COLO829 (cell line): ENCODE measurements at regions not wholly inside any gene's neighbourhood (a gene's known extent, or its start where the extent isn't known, plus 50 kb on each side); places are given as distances from the start of the nearest gene placed in this dataset.

Source experiments
- DNase-seq: peaks from one replicate; pipeline ENCODE4 v3.0.0; 2012; ENCODE audit warnings: low spot score

DNA sequence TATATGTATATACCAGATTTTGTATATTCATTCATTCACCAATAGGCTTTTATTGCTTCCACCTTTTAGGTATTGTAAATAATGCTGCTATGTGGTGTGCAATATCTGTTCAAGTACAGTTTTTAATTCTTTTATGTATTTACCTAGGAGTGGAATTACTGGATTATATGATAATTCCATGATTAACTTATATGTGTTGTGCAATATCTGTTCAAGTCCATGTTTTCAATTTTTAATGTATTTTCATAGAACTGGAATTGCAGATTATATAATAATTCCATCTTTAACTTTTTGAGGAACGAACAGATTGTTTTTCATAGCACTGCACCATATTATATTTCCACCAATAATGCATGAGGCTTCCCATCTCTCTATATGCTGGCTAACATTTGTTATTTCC lies 50.6 kb upstream of the L3MBTL4 start:
- DNase-seq = no peak

DNA sequence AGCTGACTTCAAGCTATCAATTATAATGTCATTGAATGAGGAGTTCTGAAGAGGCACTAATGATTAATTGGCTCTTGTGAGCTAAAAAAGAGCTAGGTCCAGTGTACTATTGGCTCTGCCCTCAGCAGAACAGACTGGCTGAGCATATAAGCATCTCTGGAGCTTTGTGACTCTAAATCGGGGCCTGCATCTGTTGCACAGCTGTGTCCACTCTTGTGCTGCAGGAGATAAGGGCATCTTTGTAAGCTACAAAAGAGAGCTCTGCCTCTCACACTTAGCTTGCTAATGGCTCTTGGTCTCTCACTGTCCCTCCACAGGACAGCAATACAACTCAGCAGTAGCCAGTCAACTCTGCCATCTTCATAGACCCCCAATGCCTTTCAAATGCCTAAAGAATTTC lies 61.5 kb upstream of the L3MBTL4 start:
- DNase-seq = no peak

GRCh38 chr18:6476880-6477279 lies 62.2 kb upstream of the L3MBTL4 start:
- no peak for DNase-seq

GRCh38 chr18:6478121-6478520 lies 63.4 kb upstream of the L3MBTL4 start:
- DNase-seq = no peak

DNA sequence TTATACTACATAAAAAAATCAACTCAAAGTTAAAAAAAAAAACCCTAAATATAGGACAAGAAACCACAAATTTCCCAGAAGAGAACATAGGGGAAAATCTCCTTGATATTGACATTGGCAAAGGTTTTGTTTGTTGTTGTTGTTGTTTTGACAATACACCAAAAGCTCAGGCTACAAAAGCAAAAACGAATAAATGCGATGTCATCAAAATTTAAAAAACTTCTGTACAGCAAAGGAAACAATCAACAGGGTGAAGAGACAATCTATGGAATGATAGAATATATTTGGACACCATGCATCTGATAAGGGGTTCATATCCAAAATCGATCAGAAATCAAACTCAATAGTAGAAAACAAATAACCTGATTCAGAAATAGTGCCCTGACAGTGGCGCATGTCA lies 65.0 kb upstream of the L3MBTL4 start:
- DNase-seq = no peak

DNA sequence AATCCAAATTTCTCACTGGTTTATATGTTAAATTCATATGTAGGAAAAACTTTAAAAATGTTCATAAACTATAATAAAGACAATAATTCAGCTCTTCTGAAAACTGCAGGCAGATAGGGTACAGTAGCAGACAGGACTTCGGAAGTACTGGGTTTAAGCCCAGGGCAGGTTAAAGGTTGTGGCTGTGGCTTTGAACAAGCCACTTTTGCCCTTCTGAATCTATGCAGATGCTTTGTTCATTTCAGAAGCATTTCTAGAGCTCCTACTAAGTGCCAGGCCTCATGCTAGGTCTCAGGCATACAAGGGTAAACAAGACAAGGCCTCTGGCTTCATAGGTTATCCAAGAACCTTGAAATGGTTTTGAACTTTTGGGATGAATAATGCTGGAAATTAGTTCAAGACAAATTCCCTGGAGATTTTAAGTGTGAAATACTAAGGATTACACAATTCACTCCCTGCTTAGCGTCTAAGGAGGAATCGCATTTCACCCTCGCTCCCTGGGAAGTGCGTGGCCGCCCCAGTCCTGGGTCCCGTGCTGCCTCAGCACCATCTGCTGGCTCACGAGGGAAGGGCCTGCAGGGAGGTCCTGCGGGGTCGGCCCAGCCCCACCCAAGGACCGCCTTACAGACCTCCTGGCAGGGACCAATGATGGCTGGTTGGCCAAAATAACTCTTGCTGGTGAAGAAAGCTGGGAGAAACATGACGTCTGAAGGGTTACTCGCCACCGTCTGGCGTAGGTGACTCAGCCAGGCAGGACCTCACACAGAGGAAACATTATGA lies 67.7 kb upstream of the L3MBTL4 start:
- peak; percentile 35 for DNase-seq

DNA sequence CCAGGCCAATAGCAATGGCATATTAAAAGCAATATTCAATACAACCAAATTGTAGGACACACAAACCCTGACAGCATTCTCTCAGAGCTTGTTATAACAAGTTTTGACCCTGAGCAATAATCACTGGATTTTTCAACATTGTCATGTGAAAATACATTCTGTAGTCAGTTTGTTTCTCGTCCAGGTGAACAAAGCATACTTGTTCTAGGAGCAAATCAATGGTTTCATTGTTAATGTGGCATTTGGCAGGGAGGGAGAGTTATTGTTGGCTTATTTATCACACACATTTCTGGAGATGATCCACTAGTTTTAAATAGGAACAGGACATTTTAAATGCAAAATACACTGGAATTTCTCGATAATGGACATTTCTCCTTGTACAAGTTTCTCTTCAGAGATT lies 69.9 kb upstream of the L3MBTL4 start:
- DNase-seq = peak; percentile 23

DNA sequence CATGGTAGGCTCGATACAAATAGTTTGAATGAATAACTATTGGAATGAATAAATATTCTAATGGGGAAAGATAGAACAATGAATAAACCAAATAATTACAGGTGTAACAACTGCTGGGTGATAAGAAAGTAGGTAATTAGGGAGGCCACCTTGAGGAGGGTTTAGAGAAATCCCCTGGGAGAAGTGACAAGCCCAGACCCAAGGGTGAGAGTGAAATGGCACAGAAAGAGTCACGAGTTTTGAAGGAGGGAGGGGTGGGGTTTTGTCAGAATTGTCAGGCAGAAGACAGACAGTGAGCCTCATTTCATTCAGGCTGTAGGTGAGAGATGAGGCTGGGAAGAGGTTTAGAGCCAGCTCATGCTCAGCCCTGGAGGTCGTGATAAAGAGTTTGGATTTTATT lies 71.6 kb upstream of the L3MBTL4 start:
- DNase-seq = no peak

DNA sequence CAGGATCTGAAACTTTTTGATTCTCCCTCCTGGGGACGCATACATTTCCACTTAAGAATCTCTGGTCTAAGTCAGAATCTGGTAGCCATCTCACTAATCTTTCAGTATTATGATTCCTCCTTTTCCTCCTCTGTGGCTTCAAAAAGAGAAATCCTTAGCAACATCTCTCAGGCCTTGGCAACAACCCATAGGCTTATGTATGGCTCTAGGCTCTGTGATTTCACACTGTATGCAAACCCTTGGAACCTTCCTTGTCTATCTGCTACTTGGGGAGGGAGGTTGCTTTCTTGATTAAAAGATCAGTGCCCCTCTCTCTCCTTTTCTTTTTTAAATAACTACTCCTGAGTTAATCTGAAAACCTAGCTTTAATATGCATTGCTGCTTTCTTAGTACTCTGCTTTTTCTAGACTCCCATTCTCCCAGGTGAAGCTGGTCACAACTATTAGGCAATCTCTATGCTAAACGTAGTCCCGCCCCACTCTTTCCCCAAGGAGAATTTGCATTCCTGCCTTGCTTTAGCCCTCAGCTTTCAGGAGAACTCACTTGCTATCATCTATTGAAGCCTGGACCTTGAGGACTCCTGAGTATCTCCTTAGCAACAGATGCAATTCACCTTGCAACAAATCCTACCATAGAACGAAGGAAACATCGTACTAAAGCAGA lies 72.2 kb upstream of the L3MBTL4 start:
- DNase-seq = no peak

GRCh38 chr18:6487968-6488367 lies 73.3 kb upstream of the L3MBTL4 start:
- no peak for DNase-seq

- no peak for DNase-seq
Observed at GRCh38 chr18:6488956-6489355, 74.2 kb upstream of the L3MBTL4 start.

DNA sequence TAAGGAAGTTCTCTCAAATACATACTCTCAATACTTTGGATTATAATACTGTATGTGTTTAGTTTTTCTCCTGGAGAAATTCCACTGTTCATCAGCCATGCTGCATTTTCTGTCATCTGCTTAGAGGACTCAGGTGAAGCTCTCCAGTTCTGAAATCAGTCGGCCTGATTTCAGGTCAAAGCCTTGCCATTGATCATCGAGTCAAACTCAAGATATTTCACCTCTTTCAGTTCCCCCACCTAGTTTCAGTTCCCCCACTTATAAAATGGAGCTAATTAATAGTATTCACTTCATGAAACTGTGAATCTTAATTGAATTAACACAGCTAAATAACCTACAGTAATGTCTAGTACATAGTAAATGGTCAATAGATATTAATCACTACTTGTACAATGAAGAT lies 75.3 kb upstream of the L3MBTL4 start:
- no peak for DNase-seq

DNA sequence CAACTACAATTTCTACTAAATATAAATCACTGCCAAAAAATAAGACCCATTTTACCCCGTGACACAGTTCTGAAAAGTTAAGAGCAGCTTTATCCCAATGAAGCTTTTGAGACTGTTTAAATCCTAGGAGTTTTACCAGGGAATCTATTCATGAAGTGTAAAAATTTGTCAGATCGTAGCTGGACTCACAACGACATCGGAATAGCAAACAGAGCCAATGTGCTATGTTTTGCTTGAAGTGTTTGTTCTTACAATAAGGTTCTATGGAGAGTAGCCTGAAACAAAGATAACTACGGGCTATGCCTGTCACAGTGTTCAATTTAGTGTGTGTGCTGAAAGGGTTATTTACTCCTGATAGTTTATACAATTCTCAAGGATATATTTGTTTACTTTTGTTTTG lies 78.5 kb upstream of the L3MBTL4 start:
- DNase-seq = no peak

- no peak for DNase-seq
Observed at GRCh38 chr18:6495536-6495935, 80.8 kb upstream of the L3MBTL4 start.

DNA sequence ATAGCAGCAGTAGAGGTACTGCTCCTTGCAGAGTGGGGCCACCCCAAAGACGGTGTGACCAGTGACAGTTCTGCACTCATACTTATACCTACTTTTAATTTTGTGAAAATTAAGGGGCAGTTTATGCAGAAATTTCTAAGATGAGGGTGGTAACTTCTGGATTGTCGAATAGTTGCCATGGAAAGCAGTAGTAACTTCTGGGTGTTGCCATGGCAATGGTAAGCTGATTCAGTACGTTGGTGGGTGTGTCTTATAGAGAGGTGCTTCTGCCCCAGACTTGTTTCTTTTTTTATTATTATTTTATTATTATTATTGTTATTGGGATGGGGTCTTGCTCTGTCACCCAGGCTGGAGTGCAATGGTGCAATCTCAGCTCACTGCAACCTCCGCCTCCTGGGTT lies 82.8 kb upstream of the L3MBTL4 start:
- no peak for DNase-seq

GRCh38 chr18:6498289-6498856 lies 83.7 kb upstream of the L3MBTL4 start:
- DNase-seq = no peak

GRCh38 chr18:6504605-6505497 lies 90.1 kb upstream of the L3MBTL4 start:
- no peak for DNase-seq

GRCh38 chr18:6505498-6505875 lies 90.8 kb upstream of the L3MBTL4 start:
- no peak for DNase-seq

DNA sequence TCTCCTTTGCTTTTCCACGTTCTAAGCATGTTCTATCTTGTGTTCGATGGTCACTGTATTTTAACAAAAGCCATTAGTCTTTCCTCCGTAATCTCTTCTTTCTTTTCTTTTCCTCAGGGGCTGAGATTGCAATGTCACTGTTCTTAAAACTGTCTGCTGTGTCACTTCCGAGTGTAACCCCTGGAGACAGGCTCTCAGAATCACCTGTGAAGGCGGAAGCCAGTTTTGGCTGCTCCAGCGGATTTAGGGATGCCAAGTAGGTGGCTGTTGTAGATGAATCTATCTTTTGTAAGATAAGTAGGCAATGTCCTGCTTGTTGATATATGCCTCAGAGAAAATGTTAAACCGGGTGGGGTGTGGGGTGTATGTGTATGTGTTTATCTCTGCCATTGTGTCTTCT lies 94.7 kb upstream of the L3MBTL4 start:
- no peak for DNase-seq

DNA sequence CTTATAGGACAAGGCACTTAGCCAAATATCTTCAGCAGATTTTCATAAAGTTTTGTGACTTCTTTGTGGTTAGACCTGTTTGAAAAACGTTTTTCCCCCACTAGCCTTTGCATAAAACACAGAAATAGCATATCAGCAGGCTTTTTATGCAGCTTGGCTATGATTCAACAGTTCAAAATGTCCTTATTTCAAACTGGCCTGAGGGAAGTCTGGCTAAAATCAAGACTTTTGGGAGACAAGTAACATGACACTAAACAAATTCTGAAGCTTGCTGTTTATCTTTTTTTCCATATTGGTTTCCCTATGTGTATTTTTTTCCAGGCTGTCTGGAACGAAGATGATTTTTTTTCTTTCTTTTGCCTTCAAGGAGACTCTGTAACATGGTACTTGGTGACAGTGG lies 95.1 kb upstream of the L3MBTL4 start:
- peak; percentile 28 for DNase-seq

DNA sequence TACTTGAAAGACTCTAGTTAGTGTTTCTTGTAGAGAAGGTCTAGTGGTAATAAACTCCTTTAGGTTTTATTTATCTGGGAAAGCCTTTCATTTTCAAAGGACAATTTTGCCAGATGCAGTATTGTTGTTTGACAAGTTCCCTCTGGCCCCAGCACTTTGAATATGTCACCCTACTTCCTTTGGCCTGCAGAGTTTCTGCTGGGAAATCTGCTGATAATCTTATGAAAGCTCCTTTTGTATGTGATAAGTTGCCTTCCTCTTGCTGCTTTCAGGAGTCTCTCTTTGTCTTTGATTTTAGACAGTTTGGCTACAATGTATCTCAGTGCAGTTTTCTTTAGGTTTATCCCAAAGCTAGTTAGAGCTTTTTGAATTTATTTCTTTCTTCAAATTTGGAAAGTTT lies 106.2 kb upstream of the L3MBTL4 start:
- no peak for DNase-seq

GRCh38 chr18:6521803-6522418 lies 107.2 kb upstream of the L3MBTL4 start:
- DNase-seq = no peak
